IPS DF 4.7 (cell line): ENCODE measurements at regions not wholly inside any gene's neighbourhood (a gene's known extent, or its start where the extent isn't known, plus 50 kb on each side); places are given as distances from the start of the nearest gene placed in this dataset.
"Not testable (repeated sequence)": the region's sequence is repeated elsewhere in the genome, so short reads cannot be mapped to it uniquely, and the experiment has no call there.

Experiments used
- DNase-seq: peaks from one replicate; pipeline ENCODE4 v3.0.0-alpha.2; 2013; ENCODE audit warnings: low spot score; ENCODE audit errors: extremely low read depth

GRCh38 chr3:66629150-66629981 lies 128.5 kb upstream of the LRIG1 start:
- DNase-seq: no peak

- no peak for DNase-seq
Measured at GRCh38 chr3:66629982-66630368, 129.2 kb upstream of the LRIG1 start.

GRCh38 chr3:66633402-66634381 lies 132.9 kb upstream of the LRIG1 start:
- no peak for DNase-seq

GRCh38 chr3:66638717-66639116 lies 137.9 kb upstream of the LRIG1 start:
- peak; percentile 51 for DNase-seq

GRCh38 chr3:66639809-66640356 lies 139.1 kb upstream of the LRIG1 start:
- no peak for DNase-seq

- DNase-seq: no peak
Measured at GRCh38 chr3:66642019-66642418, 141.2 kb upstream of the LRIG1 start.

GRCh38 chr3:66642484-66642883 lies 141.7 kb upstream of the LRIG1 start:
- no peak for DNase-seq

- no peak for DNase-seq
Measured at GRCh38 chr3:66644549-66644948, 143.7 kb upstream of the LRIG1 start.

GRCh38 chr3:66648975-66649374 lies 148.2 kb upstream of the LRIG1 start:
- DNase-seq: no peak

GRCh38 chr3:66651520-66651919 lies 150.7 kb upstream of the LRIG1 start:
- DNase-seq: not testable (repeated sequence)

- DNase-seq: not testable (repeated sequence)
Measured at GRCh38 chr3:66652100-66652499, 151.3 kb upstream of the LRIG1 start.

- DNase-seq: no peak
Measured at GRCh38 chr3:66655044-66655443, 154.2 kb upstream of the LRIG1 start.

- DNase-seq: no peak
Measured at GRCh38 chr3:66655671-66656070, 154.8 kb upstream of the LRIG1 start.

- DNase-seq: no peak
Measured at GRCh38 chr3:66656609-66657008, 155.8 kb upstream of the LRIG1 start.

- no peak for DNase-seq
Measured at GRCh38 chr3:66659056-66659455, 158.2 kb upstream of the LRIG1 start.

GRCh38 chr3:66661628-66662027 lies 160.8 kb upstream of the LRIG1 start:
- DNase-seq: no peak

GRCh38 chr3:66662894-66663293 lies 162.1 kb upstream of the LRIG1 start:
- DNase-seq: no peak

GRCh38 chr3:66665021-66665695 lies 164.3 kb upstream of the LRIG1 start:
- no peak for DNase-seq

- no peak for DNase-seq
Measured at GRCh38 chr3:66666362-66666761, 165.5 kb upstream of the LRIG1 start.

GRCh38 chr3:66667263-66667662 lies 166.4 kb upstream of the LRIG1 start:
- DNase-seq: no peak

- no peak for DNase-seq
Measured at GRCh38 chr3:66671291-66671690, 170.5 kb upstream of the LRIG1 start.
